ENCODE measurements at regions not wholly inside any gene's neighbourhood (a gene's known extent, or its start where the extent isn't known, plus 50 kb on each side); places are given as distances from the start of the nearest gene placed in this dataset.

GRCh38 chr4:27678027-27678426 is 817.4 kb downstream of the STIM2 start (continued):
- TF ChIP-seq, protein P1, sequence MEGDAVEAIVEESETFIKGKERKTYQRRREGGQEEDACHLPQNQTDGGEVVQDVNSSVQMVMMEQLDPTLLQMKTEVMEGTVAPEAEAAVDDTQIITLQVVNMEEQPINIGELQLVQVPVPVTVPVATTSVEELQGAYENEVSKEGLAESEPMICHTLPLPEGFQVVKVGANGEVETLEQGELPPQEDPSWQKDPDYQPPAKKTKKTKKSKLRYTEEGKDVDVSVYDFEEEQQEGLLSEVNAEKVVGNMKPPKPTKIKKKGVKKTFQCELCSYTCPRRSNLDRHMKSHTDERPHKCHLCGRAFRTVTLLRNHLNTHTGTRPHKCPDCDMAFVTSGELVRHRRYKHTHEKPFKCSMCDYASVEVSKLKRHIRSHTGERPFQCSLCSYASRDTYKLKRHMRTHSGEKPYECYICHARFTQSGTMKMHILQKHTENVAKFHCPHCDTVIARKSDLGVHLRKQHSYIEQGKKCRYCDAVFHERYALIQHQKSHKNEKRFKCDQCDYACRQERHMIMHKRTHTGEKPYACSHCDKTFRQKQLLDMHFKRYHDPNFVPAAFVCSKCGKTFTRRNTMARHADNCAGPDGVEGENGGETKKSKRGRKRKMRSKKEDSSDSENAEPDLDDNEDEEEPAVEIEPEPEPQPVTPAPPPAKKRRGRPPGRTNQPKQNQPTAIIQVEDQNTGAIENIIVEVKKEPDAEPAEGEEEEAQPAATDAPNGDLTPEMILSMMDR (IDR thresholded peaks at IDR 0.05 in 2 of 3, conservative IDR thresholded peaks at IDR 0.05 in 1 of 3; ENCODE audit: control insufficient read depth in 2 of 3, extremely low read depth in 1 of 3, insufficient read depth in 1 of 3, low read depth in 3 of 3, low read length in 3 of 3), result no peak
- TF ChIP-seq MEF2B (IDR thresholded peaks at IDR 0.05; ENCODE audit: partially characterized antibody, poor library complexity, severe bottlenecking) (no peak), SREBF2 (IDR thresholded peaks at IDR 0.05; ENCODE audit: low read length) (no peak), ZNF274 (IDR thresholded peaks at IDR 0.05; ENCODE audit: insufficient read depth, insufficient read length) (no peak), ZNF24 (IDR thresholded peaks at IDR 0.05) (no peak), ATF2 (IDR thresholded peaks at IDR 0.05; ENCODE audit: low read length) (no peak), E4F1 (IDR thresholded peaks at IDR 0.05; ENCODE audit: borderline replicate concordance, partially characterized antibody) (no peak), KLF5 (IDR thresholded peaks at IDR 0.05; ENCODE audit: partially characterized antibody) (no peak)

Measured in GM12878 (cell line).